Osteocyte (in vitro differentiated cells): ENCODE measurements at regions not wholly inside any gene's neighbourhood (a gene's known extent, or its start where the extent isn't known, plus 50 kb on each side); places are given as distances from the start of the nearest gene placed in this dataset.
"Not testable (repeated sequence)": the region's sequence is repeated elsewhere in the genome, so short reads cannot be mapped to it uniquely, and the experiment has no call there.

ENCODE experiments used
- DNase-seq: peaks from one replicate; pipeline ENCODE4 v3.0.0; 2021; ENCODE audit warnings: mixed read lengths; ENCODE audit not compliant: unreplicated experiment; ENCODE audit errors: extremely low spot score
- H3K27ac Mint-ChIP-seq: one replicate; pipeline ENCODE4 v1.8.0; 2021; ENCODE audit warnings: mild to moderate bottlenecking, mixed read lengths; ENCODE audit not compliant: unreplicated experiment
- H3K27me3 Mint-ChIP-seq: one replicate; pipeline ENCODE4 v1.8.0; 2021; ENCODE audit warnings: mixed read lengths; ENCODE audit not compliant: unreplicated experiment
- H3K36me3 Mint-ChIP-seq: one replicate; pipeline ENCODE4 v1.8.0; 2021; ENCODE audit warnings: mixed read lengths; ENCODE audit not compliant: unreplicated experiment
- H3K4me1 Mint-ChIP-seq: one replicate; pipeline ENCODE4 v1.8.0; 2021; ENCODE audit warnings: mixed read lengths; ENCODE audit not compliant: unreplicated experiment
- H3K4me3 Mint-ChIP-seq: one replicate; pipeline ENCODE4 v1.8.0; 2021; ENCODE audit warnings: mild to moderate bottlenecking, moderate library complexity, mixed read lengths; ENCODE audit not compliant: unreplicated experiment
- H3K9me3 Mint-ChIP-seq: one replicate; pipeline ENCODE4 v1.8.0; 2021; ENCODE audit warnings: mixed read lengths; ENCODE audit not compliant: unreplicated experiment
- CTCF ChIP-seq: fragments of 200-600 bp; sonication (generic); IDR thresholded peaks from 2 replicates; pipeline ENCODE4 v1.5.0; 2021; ENCODE audit warnings: antibody characterized with exemption, mild to moderate bottlenecking, moderate library complexity

GRCh38 chr11:106160494-106160893 is 83.0 kb downstream of the AASDHPPT start:
- no peak for TF ChIP-seq CTCF
- Mint-ChIP-seq H3K4me3 (no peak overlapping the region), H3K9me3 (peaks cover 10% of the 10 kb centered on the region), H3K36me3 (no peaks in the 10 kb centered on the region), H3K27me3 (peaks cover 21% of the 10 kb centered on the region), H3K4me1 (peaks cover 2% of the 10 kb centered on the region), H3K27ac (no peak overlapping the region)
- no peak for DNase-seq

GRCh38 chr11:106161775-106162634 is 84.5 kb downstream of the AASDHPPT start:
- peaks cover 4% of the 10 kb centered on the region for H3K36me3 Mint-ChIP-seq
- H3K27ac Mint-ChIP-seq = no peak overlapping the region
- peaks cover 15% of the 10 kb centered on the region for H3K27me3 Mint-ChIP-seq
- TF ChIP-seq CTCF = no peak
- H3K4me3 Mint-ChIP-seq = no peak overlapping the region
- no peak for DNase-seq
- H3K9me3 Mint-ChIP-seq = peaks cover 23% of the 10 kb centered on the region
- H3K4me1 Mint-ChIP-seq = no peaks in the 10 kb centered on the region

- Mint-ChIP-seq H3K4me1 (peaks cover 3% of the 10 kb centered on the region), H3K4me3 (no peak overlapping the region), H3K36me3 (peaks cover 4% of the 10 kb centered on the region), H3K9me3 (peaks cover 31% of the 10 kb centered on the region), H3K27ac (no peak overlapping the region), H3K27me3 (peaks cover 7% of the 10 kb centered on the region)
- no peak for DNase-seq
- no peak for TF ChIP-seq CTCF
Measured at GRCh38 chr11:106167085-106167484, 89.6 kb downstream of the AASDHPPT start.

- Mint-ChIP-seq H3K27me3 (peaks cover 14% of the 10 kb centered on the region), H3K4me1 (peaks cover 19% of the 10 kb centered on the region), H3K36me3 (no peaks in the 10 kb centered on the region), H3K27ac (peak overlapping the region; percentile 78), H3K9me3 (peaks cover 9% of the 10 kb centered on the region), H3K4me3 (peak overlapping the region; percentile 63)
- no peak for DNase-seq
- TF ChIP-seq CTCF = no peak
Measured at GRCh38 chr11:106172386-106172991, 95.0 kb downstream of the AASDHPPT start.

GRCh38 chr11:106173291-106173690 is 95.8 kb downstream of the AASDHPPT start:
- no peak for DNase-seq
- Mint-ChIP-seq H3K9me3 (peaks cover 7% of the 10 kb centered on the region), H3K4me3 (peak overlapping the region; percentile 63), H3K27ac (peak overlapping the region; percentile 78), H3K4me1 (peaks cover 19% of the 10 kb centered on the region), H3K27me3 (peaks cover 20% of the 10 kb centered on the region), H3K36me3 (no peaks in the 10 kb centered on the region)
- TF ChIP-seq CTCF = no peak

- not testable (repeated sequence) for DNase-seq, H3K9me3 Mint-ChIP-seq, H3K36me3 Mint-ChIP-seq, H3K4me3 Mint-ChIP-seq, H3K27ac Mint-ChIP-seq
- Mint-ChIP-seq H3K4me1 (peaks cover 19% of the 10 kb centered on the region), H3K27me3 (peaks cover 26% of the 10 kb centered on the region)
Measured at GRCh38 chr11:106174003-106174402, 96.5 kb downstream of the AASDHPPT start.
